NCI-H2196 treated with DMSO at 0.1 percent for 48 hours (cell line): ENCODE measurements at regions not wholly inside any gene's neighbourhood (a gene's known extent, or its start where the extent isn't known, plus 50 kb on each side); places are given as distances from the start of the nearest gene placed in this dataset.

ENCODE experiments used
- DNase-seq: peaks from one replicate; lab custom pipeline; 2025; ENCODE audit not compliant: unreplicated experiment; lab: John Stamatoyannopoulos, UW

GRCh38 chr11:116132273-116132978 is 628.2 kb upstream of the CADM1 start:
- DNase-seq = no peak

- no peak for DNase-seq
These were observed 625.9 kb upstream of the CADM1 start for GRCh38 chr11:116130122-116130521.

- no peak for DNase-seq
These were observed 625.2 kb upstream of the CADM1 start for GRCh38 chr11:116129456-116129855.

GRCh38 chr11:116126562-116126961 is 622.3 kb upstream of the CADM1 start:
- no peak for DNase-seq

- no peak for DNase-seq
These were observed 620.9 kb upstream of the CADM1 start for GRCh38 chr11:116124922-116125714.

- DNase-seq = no peak
These were observed 619.5 kb upstream of the CADM1 start for GRCh38 chr11:116123739-116124138.

- no peak for DNase-seq
These were observed 618.7 kb upstream of the CADM1 start for GRCh38 chr11:116122697-116123472.

GRCh38 chr11:116119158-116119557 is 614.9 kb upstream of the CADM1 start:
- DNase-seq = no peak

- DNase-seq = no peak
These were observed 613.9 kb upstream of the CADM1 start for GRCh38 chr11:116118138-116118470.

GRCh38 chr11:116117331-116118137 is 613.3 kb upstream of the CADM1 start:
- no peak for DNase-seq

- DNase-seq = no peak
These were observed 611.6 kb upstream of the CADM1 start for GRCh38 chr11:116115801-116116200.

- no peak for DNase-seq
These were observed 610.0 kb upstream of the CADM1 start for GRCh38 chr11:116114198-116114651.

GRCh38 chr11:116112087-116112935 is 608.1 kb upstream of the CADM1 start:
- DNase-seq = no peak

- DNase-seq = no peak
These were observed 607.3 kb upstream of the CADM1 start for GRCh38 chr11:116111546-116111945.

- DNase-seq = no peak
These were observed 606.6 kb upstream of the CADM1 start for GRCh38 chr11:116110802-116111201.

GRCh38 chr11:116110356-116110755 is 606.1 kb upstream of the CADM1 start:
- DNase-seq = no peak

- DNase-seq = no peak
These were observed 605.0 kb upstream of the CADM1 start for GRCh38 chr11:116109228-116109627.

GRCh38 chr11:116108161-116108560 is 603.9 kb upstream of the CADM1 start:
- no peak for DNase-seq

- no peak for DNase-seq
These were observed 603.0 kb upstream of the CADM1 start for GRCh38 chr11:116107229-116107628.
